Activated T-helper 9 cell treated with anti-CD3 and anti-CD28 coated beads, Interleukin-2, amount 50 U/mL, for 16 hours (primary cell): ENCODE measurements at regions not wholly inside any gene's neighbourhood (a gene's known extent, or its start where the extent isn't known, plus 50 kb on each side); places are given as distances from the start of the nearest gene placed in this dataset.

Experiments
- DNase-seq: peaks from one replicate; pipeline ENCODE4 v3.0.0-alpha.2; 2020; ENCODE audit warnings: low read depth

DNA sequence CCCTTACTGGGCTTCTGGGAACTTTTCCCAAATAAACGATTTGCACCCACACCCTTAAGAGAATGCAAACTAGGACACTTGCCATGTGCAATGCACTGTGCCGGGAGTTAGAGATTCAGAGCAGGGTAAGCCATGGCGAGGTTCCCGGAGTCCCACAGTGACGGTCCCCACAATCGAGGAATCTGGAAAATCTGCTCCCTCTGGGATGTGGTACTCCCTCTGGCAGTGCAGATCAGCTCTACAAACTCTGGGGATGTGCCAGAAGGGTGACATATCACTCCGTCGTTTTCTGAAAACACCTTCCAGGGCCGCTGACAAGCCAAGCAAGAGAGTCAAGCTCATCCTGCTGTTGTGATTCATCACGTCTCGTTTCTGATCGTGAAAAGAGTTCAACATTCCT, 537.5 kb downstream of the BCOR start:
- no peak for DNase-seq

DNA sequence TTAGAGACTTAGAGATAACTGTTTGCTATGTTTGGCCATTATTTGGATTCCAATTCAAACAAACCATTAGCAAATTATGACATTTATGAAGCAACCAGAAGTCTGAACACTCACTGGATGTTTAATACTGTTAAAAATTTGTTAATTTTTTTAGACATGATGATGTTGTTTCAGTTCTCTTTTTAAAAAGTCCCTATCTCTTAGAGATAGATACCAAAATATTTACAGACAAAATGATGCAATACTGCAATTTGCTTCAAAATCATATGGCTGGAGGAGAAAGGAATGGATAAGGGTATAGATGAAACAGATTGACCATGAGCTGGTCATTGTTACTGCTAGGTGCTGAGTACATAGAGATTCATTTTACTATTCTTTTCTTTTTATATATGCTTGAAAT, 534.6 kb downstream of the BCOR start:
- DNase-seq, result no peak

DNA sequence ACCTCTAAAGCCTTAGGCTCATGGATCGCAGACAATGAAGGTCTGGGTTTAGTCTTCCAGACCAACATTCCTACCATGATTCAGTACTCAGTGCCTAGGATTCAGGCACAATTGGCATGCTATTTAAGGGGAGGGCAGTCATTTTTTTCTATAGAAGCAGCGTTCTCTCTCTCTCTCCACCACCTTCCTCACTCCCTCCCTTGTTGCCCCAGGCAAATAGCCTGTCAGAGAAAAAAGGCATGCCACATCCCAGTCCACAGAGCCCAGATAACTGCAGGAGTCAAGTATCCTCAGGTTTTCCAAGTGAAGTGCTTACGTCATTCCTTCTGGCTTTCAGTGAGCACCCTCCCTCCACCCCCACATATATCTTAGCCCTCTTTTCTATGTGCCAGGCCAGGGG, 533.0 kb downstream of the BCOR start:
- no peak for DNase-seq

DNA sequence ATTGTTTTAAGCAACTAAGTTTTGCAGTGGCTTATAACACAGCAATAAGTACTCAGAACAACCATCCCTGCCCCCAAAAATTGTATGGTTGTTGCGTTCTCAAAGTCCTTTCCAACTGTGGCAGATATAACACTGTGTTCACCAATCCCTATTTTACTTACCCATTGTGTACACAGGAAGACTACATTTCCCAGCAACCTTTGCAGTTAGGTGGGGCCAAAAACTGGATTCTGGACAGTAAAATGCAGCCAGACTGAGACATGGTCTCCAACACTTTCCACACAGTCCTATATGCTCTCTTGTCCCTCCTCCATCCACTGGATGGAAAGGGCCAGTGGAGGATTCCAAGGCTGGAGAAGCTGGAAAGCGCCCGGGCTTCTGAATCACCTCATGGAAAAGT, 523.6 kb downstream of the BCOR start:
- no peak for DNase-seq

DNA sequence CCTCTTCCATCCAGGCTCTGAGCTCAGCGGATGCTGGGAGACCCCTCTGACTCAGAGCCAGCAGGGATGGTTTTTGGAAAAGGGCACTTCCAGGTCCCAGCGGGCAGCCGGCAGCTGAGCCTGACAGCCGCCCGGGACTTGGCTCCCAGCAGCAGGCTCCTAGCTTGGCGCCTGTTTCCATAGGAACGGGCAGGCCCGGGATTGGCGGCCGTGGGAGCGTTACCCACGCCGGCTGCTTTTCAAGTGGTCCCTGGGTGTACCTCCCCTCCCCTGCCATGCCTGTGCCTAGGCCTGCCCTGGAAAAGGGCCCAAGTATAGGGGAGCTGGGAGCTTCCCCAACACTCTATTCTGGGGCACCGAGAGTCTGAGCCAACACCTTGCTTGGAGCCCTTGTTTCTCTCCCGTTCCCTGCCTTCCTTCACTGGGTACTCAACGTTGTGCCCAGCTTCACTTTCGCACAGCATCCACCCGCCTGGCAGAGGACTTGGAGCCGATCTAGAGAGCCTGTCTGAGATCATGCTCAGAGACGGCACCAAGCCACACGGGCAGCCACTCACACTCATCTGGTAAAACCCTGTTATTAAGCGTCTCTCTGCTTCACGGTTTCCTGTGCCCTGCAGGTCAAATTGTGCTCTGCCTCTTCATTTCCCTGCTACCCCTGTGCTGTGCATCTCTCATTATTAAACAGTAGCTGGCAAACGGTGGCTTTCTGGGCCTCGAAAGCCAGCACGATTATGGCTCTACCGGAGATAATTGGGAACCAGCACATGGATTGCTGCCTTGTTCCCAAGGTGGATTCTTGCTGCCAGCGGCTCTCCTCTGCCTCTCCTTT, 521.5 kb downstream of the BCOR start:
- DNase-seq, result no peak

DNA sequence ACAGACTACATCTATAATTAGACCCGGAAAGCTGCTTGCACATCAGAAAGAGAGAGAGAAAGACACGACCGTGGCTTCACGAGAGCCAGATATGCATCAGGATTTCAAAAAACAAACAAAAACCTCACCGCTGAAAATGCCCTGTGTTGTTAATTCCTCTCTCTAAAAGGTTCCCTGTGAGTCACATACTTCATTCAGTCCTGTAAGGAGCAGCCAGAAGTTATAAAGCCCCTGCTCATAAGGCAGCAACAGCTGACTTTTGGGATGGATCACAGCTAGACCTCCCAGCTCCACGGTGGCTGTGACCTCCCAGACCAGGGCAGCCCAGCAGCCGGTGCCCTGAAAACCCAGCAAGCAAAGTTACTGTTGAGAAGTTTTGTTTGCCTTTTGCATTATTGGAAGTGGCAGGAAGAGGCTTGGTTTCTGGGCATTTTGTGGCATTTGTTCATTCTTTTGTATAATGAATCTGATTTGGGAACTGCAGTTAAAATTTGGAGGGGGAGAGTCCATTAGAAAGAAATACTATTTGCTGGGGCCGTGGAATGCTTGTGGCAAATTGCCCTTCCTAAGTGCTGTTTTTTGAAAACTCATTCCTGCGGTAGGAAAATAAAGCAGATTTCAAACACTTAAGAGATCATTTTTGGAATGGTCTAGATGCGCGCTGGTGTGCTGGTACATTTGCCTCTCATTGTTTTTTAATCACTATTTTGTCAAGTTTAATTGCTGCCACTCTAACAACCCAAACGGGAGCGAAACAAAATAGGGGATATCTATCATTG, 520.4 kb downstream of the BCOR start:
- no peak for DNase-seq

DNA sequence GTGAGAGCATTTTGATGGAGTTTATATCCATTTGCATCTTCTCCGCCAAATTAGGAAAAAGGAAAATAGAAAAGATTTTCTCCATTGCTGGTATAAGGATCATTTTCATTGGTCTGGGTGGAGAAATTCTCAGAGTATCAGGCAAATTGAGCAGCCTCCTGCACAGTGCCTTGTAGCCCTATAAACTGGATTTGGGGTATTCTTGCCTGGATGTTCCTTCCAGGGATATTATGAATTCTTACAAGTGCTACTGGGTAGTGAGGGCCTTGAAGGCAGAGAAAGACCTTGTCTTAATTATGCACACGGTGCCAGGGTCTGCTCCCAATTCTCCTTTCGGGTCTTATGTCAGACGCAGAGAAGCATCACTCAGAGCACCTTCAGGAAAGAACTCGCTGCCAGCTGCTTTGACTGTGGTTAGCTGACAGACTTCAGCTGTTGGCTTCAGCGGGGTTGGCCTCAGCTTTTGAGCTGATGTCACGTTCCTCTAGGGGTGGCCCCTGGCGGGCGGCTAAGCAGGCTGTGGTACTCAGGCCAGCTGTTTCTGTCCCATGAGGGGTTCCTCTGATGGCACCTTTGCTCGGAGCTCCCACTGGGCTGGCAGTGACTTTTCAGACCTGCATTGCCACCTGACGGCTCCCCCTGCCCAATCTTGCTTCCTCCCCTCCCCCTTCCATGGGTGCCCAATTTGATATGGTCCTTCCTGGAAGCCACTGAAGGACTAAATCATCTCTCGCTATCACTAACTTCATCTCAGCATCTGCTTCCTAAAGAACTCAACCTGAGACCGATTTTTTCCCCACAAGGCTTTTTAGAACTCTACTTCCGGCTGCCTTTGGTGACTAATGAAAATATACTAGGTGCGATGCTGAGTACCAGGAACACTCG, 519.5 kb downstream of the BCOR start:
- peak; percentile 17 for DNase-seq

DNA sequence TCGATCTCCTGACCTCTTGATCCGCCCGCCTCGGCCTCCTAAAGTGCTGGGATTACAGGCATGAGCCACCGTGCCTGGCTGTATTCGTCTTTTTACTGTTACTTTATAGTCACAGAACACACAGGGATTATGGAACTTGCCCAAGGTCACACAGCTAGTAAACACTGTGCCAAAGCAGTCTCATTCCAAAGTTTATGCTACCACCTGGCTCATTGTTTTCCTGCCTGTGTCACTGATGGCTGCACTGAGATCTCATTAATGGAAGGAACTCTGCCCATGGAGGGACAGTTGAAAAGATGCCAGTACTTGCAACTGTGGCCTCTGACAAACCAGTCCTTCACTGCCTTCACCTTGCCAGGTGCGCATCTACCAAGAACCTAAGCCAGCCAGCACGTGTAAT, 517.7 kb downstream of the BCOR start:
- DNase-seq, result no peak

DNA sequence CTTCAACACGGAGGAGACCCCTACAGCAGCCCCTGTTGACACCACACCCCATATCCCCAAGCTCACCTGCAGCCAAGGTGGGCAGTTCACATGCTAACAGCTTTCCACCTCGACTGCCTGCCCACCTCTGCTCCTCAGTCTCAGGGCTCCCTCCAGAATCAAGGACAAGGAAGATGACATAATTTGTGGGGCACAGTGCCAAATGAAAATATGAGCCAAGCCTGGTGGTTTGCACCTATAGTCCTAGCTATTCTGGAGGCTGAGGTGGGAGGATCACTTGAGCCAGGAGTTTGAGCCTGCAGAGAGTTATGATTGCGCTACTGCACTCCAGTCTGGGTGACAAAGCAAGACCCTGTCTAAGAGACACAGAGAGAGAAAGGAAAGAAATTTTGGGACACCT, 516.3 kb downstream of the BCOR start:
- no peak for DNase-seq

DNA sequence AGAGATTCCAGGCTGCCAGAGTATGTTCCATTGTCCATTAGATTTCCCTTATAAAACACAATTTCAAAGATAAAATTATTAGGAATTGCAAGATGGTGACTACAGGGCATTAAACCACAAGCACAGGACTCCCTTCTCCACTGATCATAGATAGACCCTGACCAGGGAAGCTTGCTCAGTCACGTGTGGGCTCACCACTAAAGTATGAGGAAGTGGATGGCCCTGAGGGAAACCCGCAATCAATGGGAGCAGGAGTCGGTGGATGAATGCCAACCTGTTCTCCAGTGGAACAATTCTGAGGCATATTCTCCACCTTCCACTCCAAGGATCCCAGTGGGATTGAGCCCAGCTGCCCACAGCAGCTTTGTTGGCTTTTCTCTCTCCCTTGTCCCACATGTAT, 515.7 kb downstream of the BCOR start:
- DNase-seq, result no peak

DNA sequence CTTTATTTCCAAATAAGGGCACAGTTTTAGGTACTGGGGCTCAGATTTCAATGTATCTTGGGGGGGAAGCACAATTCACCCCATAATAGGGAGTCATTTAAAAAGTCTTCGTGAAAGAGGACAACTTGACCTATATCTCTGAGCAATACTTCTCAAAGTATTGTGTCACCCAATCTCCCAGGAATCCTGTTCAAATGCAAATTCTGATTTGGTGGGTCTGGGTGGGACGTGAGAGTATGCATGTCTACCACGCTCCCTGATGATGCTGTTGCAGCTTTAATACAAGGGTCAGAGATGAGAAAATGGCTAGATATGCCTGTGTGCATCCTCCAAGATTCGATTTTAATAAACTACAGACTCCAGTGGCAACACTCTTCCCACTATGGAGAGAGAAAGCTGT, 514.8 kb downstream of the BCOR start:
- DNase-seq, result no peak

DNA sequence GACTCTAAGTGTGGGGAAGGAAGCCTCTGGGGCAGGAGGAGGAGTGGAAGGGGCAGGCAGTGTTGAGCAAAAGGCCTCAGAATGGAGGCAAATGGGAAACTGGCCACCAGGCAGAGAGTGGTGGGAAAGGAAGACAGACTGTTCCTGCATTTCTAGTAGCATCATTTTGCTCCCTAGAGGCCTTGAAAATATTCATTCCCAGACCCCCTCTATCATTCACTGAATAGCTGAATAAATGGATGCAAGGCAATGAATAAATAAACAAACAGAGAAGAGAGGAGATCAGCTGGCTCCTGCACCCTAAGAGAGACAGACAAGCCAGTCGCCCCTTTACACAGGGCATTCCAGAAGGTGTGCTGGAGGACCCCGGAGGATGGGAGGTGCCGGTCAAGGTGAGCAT, 511.9 kb downstream of the BCOR start:
- DNase-seq, result no peak

DNA sequence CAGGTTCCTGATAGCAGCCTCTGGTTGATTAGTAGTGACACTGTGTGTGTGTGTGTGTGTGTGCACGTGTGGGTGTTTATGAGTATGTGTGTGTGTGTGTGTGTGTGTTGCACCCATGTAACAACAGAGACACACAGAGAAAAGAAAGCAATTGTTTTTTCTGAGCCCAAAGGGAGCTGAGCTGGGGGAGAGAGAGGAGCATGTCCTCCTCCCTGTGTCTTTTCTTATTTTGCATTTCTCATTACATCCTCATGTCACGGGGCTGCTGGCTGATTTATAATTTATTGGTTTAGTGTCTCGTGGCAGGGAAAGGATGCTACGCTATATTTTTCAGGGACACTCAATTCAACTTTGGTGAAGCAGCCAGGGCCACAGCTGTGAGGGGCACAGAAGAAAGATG, 511.4 kb downstream of the BCOR start:
- DNase-seq, result no peak

DNA sequence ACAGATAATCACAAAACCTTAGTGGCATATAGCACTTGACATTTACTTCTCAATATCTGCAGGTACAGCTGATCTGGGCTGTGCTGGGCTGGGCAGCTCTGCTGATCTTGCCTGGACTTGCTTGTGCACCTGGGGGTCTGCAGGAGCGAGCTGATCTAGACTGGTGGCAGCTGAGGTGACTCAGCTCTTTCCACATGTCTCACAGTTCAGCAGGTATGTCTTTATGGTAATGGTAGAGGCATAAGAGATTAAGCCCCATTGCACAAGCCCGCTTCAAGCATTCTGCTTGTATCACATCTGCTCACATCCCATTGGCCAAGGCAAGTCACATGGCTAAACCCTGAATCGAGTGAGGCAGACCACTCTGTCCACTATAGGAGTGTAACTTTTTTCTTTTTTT, 506.7 kb downstream of the BCOR start:
- no peak for DNase-seq

DNA sequence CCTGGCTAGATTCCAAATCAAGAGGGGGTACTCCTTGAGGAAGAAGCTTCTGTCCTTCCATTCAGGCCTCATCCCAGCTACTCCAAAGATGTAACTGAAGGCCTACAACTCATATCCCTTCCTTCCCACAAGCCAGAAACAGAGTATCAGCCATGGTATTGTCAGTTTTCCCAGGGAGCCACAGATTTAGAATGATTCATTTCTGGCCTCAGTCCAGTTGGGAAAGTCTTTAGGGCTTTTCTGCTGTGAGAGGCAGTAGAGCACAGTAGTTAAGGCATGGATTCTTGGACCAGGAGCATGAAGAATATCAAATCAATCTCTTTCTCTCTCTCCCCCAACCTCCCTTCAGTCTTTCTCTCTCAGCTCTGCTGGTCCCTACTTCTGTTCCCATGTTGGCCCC, 505.0 kb downstream of the BCOR start:
- no peak for DNase-seq

DNA sequence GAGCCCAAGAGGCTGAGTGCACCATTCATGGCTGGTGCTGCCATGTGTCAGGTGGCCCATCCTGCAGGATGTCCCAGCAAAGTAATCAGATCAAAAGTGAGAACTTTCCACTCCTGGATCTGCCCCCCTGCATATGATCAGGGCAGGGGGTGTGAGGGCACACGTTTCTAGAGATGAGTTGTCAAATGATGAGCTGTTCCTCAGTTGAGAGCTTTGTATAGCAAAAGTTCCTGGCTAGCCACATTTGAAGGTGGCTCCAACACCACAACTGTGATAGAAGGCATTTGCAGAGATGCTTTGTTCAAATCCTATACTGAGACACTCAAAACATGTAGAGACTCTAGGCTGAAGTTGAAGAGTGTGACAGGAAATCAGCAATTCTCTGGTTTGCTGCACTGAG, 501.8 kb downstream of the BCOR start:
- no peak for DNase-seq

DNA sequence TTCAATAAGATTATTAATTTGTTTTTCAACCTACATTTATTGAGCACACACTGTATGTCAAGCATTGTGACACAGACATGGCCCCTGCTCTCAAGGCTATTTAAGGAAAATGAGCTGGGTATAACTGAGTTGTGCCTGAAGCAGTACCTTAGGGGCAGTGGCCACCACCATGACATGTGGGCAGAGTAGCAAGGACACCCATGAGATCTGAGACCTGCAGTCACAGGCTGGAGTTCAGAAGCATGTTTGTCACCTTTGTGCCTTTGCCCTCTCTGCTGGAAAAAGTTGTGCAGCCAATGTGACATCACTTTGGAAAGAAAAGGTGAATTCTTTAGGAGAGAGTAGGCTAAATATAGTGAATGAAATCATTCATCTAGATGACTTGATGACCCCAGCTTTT, 501.3 kb downstream of the BCOR start:
- no peak for DNase-seq

DNA sequence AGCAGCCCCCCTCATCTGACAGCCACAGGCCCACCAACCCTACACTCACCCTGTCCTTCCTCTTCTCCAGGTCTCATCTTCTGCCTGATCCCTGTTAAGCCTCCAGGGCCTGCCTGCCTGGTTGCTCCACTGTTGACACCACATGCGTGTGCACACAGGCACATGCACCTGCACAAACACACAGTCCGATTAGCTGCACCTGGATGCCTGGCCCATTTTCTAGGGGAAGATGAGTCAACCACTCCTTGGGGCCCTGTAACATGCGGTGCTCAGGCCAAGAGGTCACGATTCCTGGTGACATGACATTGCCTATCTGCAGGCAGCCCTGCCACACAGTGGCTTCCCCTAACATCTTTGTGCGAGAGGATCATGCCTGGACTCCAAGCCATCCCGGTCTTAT, 498.4 kb downstream of the BCOR start:
- DNase-seq, result no peak

DNA sequence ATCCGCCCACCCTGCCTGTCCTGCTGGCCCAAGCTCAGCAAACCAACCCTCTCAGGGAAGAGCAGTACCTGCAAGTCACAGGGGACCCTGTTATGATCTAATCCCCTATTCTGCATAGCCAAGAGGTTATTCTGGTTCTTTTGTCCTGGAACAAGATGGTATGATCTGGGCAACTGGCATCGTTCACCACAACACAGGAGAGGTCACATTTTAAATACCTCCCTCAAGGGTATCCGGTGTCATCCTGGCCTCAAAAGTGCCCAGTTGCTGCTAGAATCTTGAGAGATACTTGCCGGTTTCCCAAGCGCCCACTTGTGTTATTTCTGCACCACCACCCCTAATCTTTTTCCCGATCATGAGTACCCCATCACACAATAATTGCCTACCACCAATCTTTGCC, 497.5 kb downstream of the BCOR start:
- DNase-seq, result no peak

DNA sequence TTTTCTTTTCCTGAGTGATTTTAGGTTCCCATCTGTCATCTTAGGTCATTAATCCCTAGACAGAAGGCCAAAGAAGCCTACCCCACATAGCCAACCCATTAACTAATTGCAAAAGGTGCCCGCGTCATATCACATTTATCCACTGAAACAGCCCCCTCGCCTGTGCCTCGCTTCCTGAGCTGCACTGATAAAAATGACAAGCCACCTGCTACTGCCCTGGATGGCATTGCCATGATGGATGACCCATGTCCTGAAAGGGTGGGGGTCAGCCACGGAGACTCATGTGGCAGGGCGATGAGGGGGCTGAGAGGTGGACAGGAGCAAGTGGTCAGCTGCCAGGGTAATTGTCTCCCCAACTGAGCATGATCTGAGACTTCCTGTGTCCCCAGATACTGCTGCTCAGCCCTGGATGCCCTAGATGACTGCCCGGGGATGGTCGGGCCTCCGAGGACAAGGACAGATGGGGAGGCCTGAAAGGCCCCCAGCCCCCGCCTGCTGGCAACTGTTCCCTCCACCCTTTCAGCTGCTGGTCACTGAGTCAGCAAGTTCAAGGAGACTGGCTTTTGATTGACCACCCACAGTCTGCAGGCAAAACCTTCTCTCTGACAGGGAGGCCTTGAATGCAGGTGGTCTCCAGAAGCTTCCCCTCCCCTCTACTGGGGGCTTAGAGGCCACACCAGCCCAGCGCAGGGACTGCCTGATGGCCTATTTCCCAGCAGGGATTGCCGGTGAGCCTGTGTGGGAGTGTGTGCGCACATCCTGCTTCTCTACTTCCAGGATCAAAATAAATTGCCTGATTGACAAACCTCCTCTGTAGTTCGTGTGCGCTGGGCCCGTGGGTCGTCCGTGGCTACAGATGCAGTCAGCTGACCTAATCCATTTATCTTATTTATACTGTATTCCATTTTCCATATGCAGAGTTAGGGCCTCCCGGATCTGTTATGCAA, 496.3 kb downstream of the BCOR start:
- no peak for DNase-seq

DNA sequence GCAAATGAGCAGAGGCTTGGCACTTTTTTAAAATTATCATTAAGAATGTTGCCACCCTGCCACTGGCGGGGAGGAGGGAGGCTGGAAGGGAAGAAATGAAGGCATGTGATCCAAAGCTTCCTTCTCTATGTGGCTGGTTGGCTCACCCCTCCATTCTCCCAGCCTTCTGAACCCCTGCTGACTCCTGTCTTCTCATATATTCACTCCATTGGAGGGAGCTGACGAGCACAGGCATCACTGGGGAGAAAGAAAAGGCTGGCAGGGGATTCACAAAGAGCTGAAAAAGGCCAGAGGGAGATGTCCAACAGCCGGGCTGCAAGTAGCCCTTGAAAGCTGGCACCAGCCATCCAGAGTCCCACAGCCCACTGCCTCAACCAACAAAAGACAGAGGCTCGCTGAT, 495.6 kb downstream of the BCOR start:
- DNase-seq, result no peak

DNA sequence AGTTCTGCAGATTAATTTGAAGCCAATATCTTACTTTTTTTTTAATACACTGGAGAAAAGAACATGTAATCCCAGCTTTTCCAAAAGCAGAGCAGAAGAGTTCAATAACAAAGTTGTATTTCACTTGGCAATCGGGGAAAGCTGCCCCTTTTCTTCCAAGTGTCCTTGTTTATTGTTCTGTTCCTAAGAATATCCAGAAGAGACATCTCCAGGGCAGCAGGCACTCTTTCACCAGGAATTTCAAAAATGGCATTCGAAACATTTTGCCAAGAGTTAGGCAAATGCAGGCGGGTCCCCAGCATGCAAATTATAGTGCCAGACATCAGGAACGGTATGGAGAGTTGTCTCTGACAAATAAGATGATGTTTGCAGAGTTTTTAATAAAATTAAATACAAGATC, 494.5 kb downstream of the BCOR start:
- no peak for DNase-seq
